ENCODE measurements at regions not wholly inside any gene's neighbourhood (a gene's known extent, or its start where the extent isn't known, plus 50 kb on each side); places are given as distances from the start of the nearest gene placed in this dataset.

DNA sequence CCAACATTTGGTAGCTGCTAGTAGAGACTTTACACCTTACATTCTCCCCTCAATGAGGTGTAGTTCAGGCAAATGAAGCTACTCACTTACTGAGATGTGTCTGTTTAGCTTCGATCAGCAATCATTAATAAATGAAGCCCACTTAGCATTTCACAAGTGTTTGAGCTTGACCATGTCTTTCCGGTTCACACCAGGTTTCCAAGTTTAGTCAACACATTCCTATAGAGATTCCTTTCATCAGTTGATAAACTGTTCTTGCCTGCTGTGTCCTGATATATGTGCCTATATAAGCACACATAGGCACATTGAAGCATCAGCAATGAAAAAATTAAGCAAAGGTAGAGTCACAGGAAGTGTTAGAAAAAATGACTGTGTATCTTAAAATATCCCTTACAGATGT lies 150.0 kb downstream of the BTBD3 start:
- intact Hi-C loops (cut with micrococcal nuclease): no loop called here
- H3K4me1 Mint-ChIP-seq (ENCODE audit: insufficient read depth, unreplicated experiment): no peaks in the 10 kb centered on the region
- DNase-seq (ENCODE audit: unreplicated experiment): no peak
- no TSS peak for BruUV-seq (replicated peaks)
- ChIA-PET POLR2A (no interaction called here), CTCF (interaction anchor here (0.5 to 2.2 kb wide), 2 partner anchors 9 to 23 kb away, joined by 4 to 10 read pairs; no protein-coding TSS in a partner anchor)
- no peak overlapping the region for H3K27ac Mint-ChIP-seq (ENCODE audit: low read depth, unreplicated experiment)
- no peak overlapping the region for H3K4me3 Mint-ChIP-seq (ENCODE audit: unreplicated experiment)
- H3K36me3 Mint-ChIP-seq (ENCODE audit: insufficient read depth, unreplicated experiment): no peaks in the 10 kb centered on the region
- H3K27me3 Mint-ChIP-seq (ENCODE audit: insufficient read depth, unreplicated experiment): no peaks in the 10 kb centered on the region
- peaks cover 19% of the 10 kb centered on the region for H3K9me3 Mint-ChIP-seq (ENCODE audit: unreplicated experiment)
- TF ChIP-seq, protein P1, sequence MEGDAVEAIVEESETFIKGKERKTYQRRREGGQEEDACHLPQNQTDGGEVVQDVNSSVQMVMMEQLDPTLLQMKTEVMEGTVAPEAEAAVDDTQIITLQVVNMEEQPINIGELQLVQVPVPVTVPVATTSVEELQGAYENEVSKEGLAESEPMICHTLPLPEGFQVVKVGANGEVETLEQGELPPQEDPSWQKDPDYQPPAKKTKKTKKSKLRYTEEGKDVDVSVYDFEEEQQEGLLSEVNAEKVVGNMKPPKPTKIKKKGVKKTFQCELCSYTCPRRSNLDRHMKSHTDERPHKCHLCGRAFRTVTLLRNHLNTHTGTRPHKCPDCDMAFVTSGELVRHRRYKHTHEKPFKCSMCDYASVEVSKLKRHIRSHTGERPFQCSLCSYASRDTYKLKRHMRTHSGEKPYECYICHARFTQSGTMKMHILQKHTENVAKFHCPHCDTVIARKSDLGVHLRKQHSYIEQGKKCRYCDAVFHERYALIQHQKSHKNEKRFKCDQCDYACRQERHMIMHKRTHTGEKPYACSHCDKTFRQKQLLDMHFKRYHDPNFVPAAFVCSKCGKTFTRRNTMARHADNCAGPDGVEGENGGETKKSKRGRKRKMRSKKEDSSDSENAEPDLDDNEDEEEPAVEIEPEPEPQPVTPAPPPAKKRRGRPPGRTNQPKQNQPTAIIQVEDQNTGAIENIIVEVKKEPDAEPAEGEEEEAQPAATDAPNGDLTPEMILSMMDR (IDR thresholded peaks at IDR 0.05; ENCODE audit: unreplicated experiment): no peak

DNA sequence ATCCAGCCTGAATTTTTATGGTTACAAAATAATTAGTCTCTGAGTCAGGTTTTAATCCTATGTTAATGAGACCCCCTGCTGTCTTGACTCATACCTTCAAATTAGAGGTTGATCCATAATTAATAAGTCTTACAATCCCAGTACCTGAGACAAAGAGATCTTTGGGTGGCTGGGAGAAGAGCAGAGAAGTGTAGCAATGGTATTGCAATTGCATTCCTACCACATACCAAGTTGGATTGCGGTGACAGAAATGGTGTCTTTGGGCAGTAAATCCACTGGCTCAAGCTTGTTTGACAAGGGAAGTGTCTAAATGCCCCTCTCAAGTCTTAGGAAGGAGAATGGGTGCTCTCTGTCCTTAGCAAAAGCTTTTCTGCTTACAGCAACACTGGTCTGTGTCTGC lies 150.4 kb downstream of the BTBD3 start:
- H3K36me3 Mint-ChIP-seq (ENCODE audit: insufficient read depth, unreplicated experiment): no peaks in the 10 kb centered on the region
- H3K27ac Mint-ChIP-seq (ENCODE audit: low read depth, unreplicated experiment): no peak overlapping the region
- no peaks in the 10 kb centered on the region for H3K4me1 Mint-ChIP-seq (ENCODE audit: insufficient read depth, unreplicated experiment)
- no peak overlapping the region for H3K4me3 Mint-ChIP-seq (ENCODE audit: unreplicated experiment)
- DNase-seq (ENCODE audit: unreplicated experiment): no peak
- intact Hi-C loops (cut with micrococcal nuclease): no loop called here
- peaks cover 19% of the 10 kb centered on the region for H3K9me3 Mint-ChIP-seq (ENCODE audit: unreplicated experiment)
- POLR2A ChIA-PET: no interaction called here
- CTCF ChIA-PET: interaction anchor here (0.6 to 2.2 kb wide), 4 partner anchors 9 to 466 kb away, joined by 3 to 10 read pairs (median 4); no protein-coding TSS in a partner anchor
- H3K27me3 Mint-ChIP-seq (ENCODE audit: insufficient read depth, unreplicated experiment): no peaks in the 10 kb centered on the region
- TF ChIP-seq, protein P1 (IDR thresholded peaks at IDR 0.05; ENCODE audit: unreplicated experiment): no peak
- BruUV-seq (replicated peaks): no TSS peak

DNA sequence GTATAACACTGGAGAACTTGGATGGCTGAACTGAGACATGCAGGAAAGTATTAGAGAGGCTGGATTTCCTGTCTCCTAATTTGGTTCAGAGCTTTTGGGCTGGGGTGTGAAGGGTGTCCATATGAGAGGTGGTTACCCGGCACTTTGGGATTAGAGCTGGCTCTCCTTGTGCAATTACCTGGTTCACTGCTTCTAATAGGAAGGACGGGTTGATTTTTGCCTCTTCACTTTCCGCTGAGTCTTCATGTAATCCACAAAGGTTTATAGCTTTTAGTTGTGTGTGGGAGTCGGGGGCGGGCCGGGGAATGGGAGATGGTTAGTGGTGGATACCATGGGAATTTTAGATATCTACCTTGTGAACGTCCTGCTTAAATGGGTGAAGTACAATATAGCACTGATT lies 151.5 kb downstream of the BTBD3 start:
- Mint-ChIP-seq H3K27me3 (ENCODE audit: insufficient read depth, unreplicated experiment) (no peaks in the 10 kb centered on the region), H3K27ac (ENCODE audit: low read depth, unreplicated experiment) (no peak overlapping the region), H3K4me1 (ENCODE audit: insufficient read depth, unreplicated experiment) (no peaks in the 10 kb centered on the region), H3K4me3 (ENCODE audit: unreplicated experiment) (no peak overlapping the region), H3K9me3 (ENCODE audit: unreplicated experiment) (peaks cover 17% of the 10 kb centered on the region), H3K36me3 (ENCODE audit: insufficient read depth, unreplicated experiment) (no peaks in the 10 kb centered on the region)
- intact Hi-C loops (cut with micrococcal nuclease): no loop called here
- TF ChIP-seq, protein P1 (IDR thresholded peaks at IDR 0.05; ENCODE audit: unreplicated experiment): no peak
- ChIA-PET POLR2A (no interaction called here), CTCF (interaction anchor here (0.9 kb wide), 1 partner anchor 51 kb away, joined by 3 read pairs; no protein-coding TSS in a partner anchor)
- no TSS peak for BruUV-seq (replicated peaks)
- no peak for DNase-seq (ENCODE audit: unreplicated experiment)

DNA sequence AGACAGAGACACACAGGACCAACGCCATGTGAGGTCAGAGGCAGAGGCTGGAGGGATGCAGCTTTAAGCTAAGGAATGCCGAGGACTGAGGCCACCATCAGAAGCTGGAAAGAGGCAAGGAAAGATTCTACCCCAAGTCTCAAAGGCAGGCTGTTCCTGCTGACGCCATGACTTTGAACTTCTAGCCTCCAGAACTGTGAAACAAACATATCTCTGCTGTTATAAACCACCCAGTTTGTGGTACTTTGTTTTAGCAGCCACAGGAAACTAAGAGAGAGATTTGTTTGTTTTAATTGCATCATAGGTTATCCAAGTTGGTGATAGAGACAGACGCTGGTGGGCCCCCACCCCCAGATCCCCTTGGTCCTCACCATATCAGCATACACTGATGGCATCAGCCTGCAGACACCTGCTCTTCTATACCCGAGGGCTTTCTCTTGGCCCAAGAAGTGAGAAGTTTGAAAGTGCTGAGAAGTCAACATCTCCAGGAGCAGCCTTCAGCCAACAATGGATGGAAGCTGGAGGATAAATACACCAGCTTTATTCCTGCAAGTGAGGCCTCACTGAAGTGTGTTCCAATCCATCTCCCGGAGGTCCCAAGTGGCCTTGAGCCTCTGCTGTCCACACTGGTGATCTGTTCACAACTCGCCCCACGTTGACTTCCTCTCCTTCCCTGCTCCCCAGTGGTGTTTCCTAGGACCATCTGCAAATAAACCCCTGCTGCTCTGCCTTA lies 154.7 kb downstream of the BTBD3 start:
- peaks cover 17% of the 10 kb centered on the region for H3K9me3 Mint-ChIP-seq (ENCODE audit: unreplicated experiment)
- H3K36me3 Mint-ChIP-seq (ENCODE audit: insufficient read depth, unreplicated experiment): no peaks in the 10 kb centered on the region
- no peaks in the 10 kb centered on the region for H3K27me3 Mint-ChIP-seq (ENCODE audit: insufficient read depth, unreplicated experiment)
- TF ChIP-seq, protein P1 (IDR thresholded peaks at IDR 0.05; ENCODE audit: unreplicated experiment): no peak
- ChIA-PET POLR2A (no interaction called here), CTCF (interaction anchor here (0.6 kb wide), 1 partner anchor 10 kb away, joined by 3 read pairs; no protein-coding TSS in a partner anchor)
- intact Hi-C loops (cut with micrococcal nuclease): no loop called here
- no peak overlapping the region for H3K27ac Mint-ChIP-seq (ENCODE audit: low read depth, unreplicated experiment)
- no peak for DNase-seq (ENCODE audit: unreplicated experiment)
- no peaks in the 10 kb centered on the region for H3K4me1 Mint-ChIP-seq (ENCODE audit: insufficient read depth, unreplicated experiment)
- no peak overlapping the region for H3K4me3 Mint-ChIP-seq (ENCODE audit: unreplicated experiment)
- no TSS peak for BruUV-seq (replicated peaks)

Measured in MCF 10A (cell line).